ENCODE measurements at regions not wholly inside any gene's neighbourhood (a gene's known extent, or its start where the extent isn't known, plus 50 kb on each side); places are given as distances from the start of the nearest gene placed in this dataset.

- TF ChIP-seq POLR2A (IDR thresholded peaks at IDR 0.05) (no peak), POLR2AphosphoS5 (IDR thresholded peaks at IDR 0.05) (no peak)
- TF ChIP-seq, protein P1, sequence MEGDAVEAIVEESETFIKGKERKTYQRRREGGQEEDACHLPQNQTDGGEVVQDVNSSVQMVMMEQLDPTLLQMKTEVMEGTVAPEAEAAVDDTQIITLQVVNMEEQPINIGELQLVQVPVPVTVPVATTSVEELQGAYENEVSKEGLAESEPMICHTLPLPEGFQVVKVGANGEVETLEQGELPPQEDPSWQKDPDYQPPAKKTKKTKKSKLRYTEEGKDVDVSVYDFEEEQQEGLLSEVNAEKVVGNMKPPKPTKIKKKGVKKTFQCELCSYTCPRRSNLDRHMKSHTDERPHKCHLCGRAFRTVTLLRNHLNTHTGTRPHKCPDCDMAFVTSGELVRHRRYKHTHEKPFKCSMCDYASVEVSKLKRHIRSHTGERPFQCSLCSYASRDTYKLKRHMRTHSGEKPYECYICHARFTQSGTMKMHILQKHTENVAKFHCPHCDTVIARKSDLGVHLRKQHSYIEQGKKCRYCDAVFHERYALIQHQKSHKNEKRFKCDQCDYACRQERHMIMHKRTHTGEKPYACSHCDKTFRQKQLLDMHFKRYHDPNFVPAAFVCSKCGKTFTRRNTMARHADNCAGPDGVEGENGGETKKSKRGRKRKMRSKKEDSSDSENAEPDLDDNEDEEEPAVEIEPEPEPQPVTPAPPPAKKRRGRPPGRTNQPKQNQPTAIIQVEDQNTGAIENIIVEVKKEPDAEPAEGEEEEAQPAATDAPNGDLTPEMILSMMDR (IDR thresholded peaks at IDR 0.05): no peak
Observed at GRCh38 chr10:21387868-21388267, 137.6 kb downstream of the SKIDA1 start.

Data from stomach (tissue), 4 donors.